Activated CD8-positive, alpha-beta T cell treated with anti-CD3 and anti-CD28 coated beads for 36 hours (primary cell): ENCODE measurements at regions not wholly inside any gene's neighbourhood (a gene's known extent, or its start where the extent isn't known, plus 50 kb on each side); places are given as distances from the start of the nearest gene placed in this dataset.

Experiments used
- ATAC-seq: fragments of 200-7000 bp; cut with Tn5 transposase; one replicate; pipeline ENCODE4 v1.10.0; 2021; ENCODE audit warnings: mild to moderate bottlenecking, moderate library complexity
- CTCF ChIA-PET: fragments of 350-600 bp; sonication (Branson Sonifier 250); formaldehyde crosslinking; loops from one replicate; lab custom pipeline; 2021; ENCODE audit warnings: antibody characterized with exemption; lab: Charles Lee
- POLR2A ChIA-PET: fragments of 350-600 bp; sonication (Branson Sonifier 250); formaldehyde crosslinking; loops from one replicate; lab custom pipeline; 2021; ENCODE audit warnings: antibody characterized with exemption; lab: Charles Lee
- DNase-seq: peaks from one replicate; pipeline ENCODE4 v3.0.0-alpha.2; 2020
- H3K27ac Mint-ChIP-seq: one replicate; pipeline ENCODE4 v1.8.0; 2021; ENCODE audit warnings: mild to moderate bottlenecking, mixed read lengths
- H3K27me3 Mint-ChIP-seq: one replicate; pipeline ENCODE4 v1.8.0; 2021; ENCODE audit warnings: mixed read lengths
- H3K36me3 Mint-ChIP-seq: one replicate; pipeline ENCODE4 v1.8.0; 2021; ENCODE audit warnings: low read depth, mixed read lengths
- H3K4me1 Mint-ChIP-seq: one replicate; pipeline ENCODE4 v1.8.0; 2021; ENCODE audit warnings: low read depth, mixed read lengths
- H3K4me3 Mint-ChIP-seq: one replicate; pipeline ENCODE4 v1.8.0; 2021; ENCODE audit warnings: mild to moderate bottlenecking, moderate library complexity, mixed read lengths
- H3K9me3 Mint-ChIP-seq: one replicate; pipeline ENCODE4 v1.8.0; 2021; ENCODE audit warnings: mixed read lengths
- CTCF ChIP-seq: fragments of 200-600 bp; IDR thresholded peaks from one replicate; pipeline ENCODE4 v1.8.0; 2022; ENCODE audit warnings: antibody characterized with exemption, mild to moderate bottlenecking
- intact Hi-C: fragments of 100-400 bp; cut with micrococcal nuclease; formaldehyde crosslinking; loops from one replicate; pipeline ENCODE4 v1.10.0; 2022

- Mint-ChIP-seq H3K27me3 (no peaks in the 10 kb centered on the region), H3K36me3 (no peaks in the 10 kb centered on the region), H3K9me3 (no peaks in the 10 kb centered on the region), H3K4me1 (no peaks in the 10 kb centered on the region), H3K27ac (no peak overlapping the region), H3K4me3 (no peak overlapping the region)
- TF ChIP-seq CTCF, result no peak
- ChIA-PET POLR2A (no interaction called here), CTCF (no interaction called here)
- intact Hi-C loops, result no loop called here
- no peak for DNase-seq
- no peak for ATAC-seq
Measured at GRCh38 chr18:77879829-77880228, 630.2 kb downstream of the GALR1 start.

DNA sequence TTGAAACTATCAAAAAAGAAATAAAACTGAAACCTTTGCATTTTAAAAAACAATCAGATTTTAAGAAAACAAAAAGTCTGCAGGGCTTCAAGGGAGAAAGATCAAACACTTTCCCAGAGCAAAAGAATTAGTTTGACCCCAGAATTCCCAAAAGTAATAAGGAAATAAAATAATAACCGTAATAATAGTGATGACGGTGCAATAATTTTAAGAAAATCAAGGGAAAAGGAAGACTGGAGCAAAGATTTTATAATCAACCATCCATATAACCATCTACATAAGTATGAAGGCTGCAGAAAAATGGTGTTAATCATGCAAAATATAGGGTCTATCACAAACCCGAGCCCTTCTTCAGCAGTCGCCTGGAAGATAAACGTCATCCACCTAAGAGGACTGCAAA is 634.8 kb downstream of the GALR1 start:
- Mint-ChIP-seq H3K9me3 (no peaks in the 10 kb centered on the region), H3K27ac (no peak overlapping the region), H3K36me3 (no peaks in the 10 kb centered on the region), H3K4me1 (no peaks in the 10 kb centered on the region), H3K4me3 (no peak overlapping the region), H3K27me3 (no peaks in the 10 kb centered on the region)
- DNase-seq (no peak), ATAC-seq (no peak)
- ChIA-PET POLR2A (no interaction called here), CTCF (no interaction called here)
- no peak for TF ChIP-seq CTCF
- intact Hi-C loops, result no loop called here

- intact Hi-C loops, result no loop called here
- Mint-ChIP-seq H3K9me3 (no peaks in the 10 kb centered on the region), H3K4me3 (no peak overlapping the region), H3K4me1 (no peaks in the 10 kb centered on the region), H3K27ac (no peak overlapping the region), H3K27me3 (peaks cover 21% of the 10 kb centered on the region), H3K36me3 (no peaks in the 10 kb centered on the region)
- DNase-seq (no peak), ATAC-seq (no peak)
- ChIA-PET POLR2A (no interaction called here), CTCF (interaction anchor here (0.8 kb wide), 1 partner anchor 11 kb away, joined by 3 read pairs; no protein-coding TSS in a partner anchor)
- TF ChIP-seq CTCF, result no peak
Measured at GRCh38 chr18:77894060-77894459, 644.4 kb downstream of the GALR1 start.

DNA sequence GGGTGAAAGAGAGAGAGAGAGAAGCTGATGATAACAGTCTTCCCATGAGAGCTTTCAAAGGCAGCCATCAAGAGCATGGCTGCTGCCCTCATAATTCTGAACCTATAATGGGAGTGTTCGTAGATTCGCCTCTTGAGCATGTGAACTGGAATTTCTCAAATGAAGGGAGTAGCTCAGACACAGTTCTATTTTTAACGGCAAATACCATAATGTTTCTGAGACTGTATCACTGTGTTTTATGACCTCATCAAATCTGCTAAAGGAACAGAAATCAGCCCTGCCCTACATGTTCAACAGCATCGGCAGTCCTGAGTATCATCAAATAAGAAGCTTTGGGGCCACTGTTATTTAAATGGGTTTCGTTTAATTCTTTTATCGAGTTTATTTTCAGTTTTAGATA is 645.6 kb downstream of the GALR1 start:
- Mint-ChIP-seq H3K27ac (no peak overlapping the region), H3K27me3 (peaks cover 25% of the 10 kb centered on the region), H3K9me3 (no peaks in the 10 kb centered on the region), H3K4me3 (no peak overlapping the region), H3K36me3 (no peaks in the 10 kb centered on the region), H3K4me1 (peaks cover 5% of the 10 kb centered on the region)
- ATAC-seq (no peak), DNase-seq (no peak)
- POLR2A ChIA-PET, result no interaction called here
- no peak for TF ChIP-seq CTCF
- CTCF ChIA-PET, result no interaction called here
- intact Hi-C loops, result no loop called here

DNA sequence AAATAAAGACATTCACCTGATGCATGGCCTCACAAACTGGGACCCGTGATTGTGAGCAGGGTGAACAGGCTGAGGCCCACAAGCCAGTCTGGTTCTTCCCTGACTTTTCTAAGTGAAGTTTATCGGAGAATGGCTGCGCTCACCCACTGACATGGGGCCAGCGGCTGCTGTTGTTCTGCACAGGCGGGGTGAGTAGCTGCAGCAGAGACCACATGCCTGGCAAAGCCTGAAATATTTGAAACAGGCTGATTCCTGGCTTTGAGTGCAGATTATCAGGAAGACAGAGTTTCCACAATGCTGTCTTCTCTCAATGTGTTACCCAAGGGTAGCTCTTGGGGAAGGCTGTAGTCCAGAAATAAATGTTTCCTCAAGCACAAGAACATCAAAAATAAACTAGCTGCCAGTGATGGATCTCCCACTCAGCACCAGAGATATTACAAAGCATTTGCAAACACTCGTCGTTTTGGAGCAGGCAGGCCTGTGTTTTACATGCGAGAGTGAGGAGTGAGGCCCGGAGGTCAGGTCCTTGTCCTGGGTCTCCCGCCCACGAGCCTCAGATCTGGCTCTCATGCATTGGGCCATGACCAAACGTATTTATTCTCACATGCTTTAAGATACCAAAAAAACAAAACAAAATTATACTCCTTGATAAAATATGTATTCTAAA is 647.1 kb downstream of the GALR1 start:
- intact Hi-C loops, result no loop called here
- TF ChIP-seq CTCF, result no peak
- Mint-ChIP-seq H3K27me3 (peaks cover 24% of the 10 kb centered on the region), H3K36me3 (no peaks in the 10 kb centered on the region), H3K4me1 (peaks cover 5% of the 10 kb centered on the region), H3K4me3 (no peak overlapping the region), H3K9me3 (no peaks in the 10 kb centered on the region), H3K27ac (no peak overlapping the region)
- ChIA-PET POLR2A (no interaction called here), CTCF (no interaction called here)
- DNase-seq (no peak), ATAC-seq (no peak)
